GM21576 (cell line): ENCODE measurements at regions not wholly inside any gene's neighbourhood (a gene's known extent, or its start where the extent isn't known, plus 50 kb on each side); places are given as distances from the start of the nearest gene placed in this dataset.

Source experiments
- ATAC-seq: cut with Tn5 transposase; IDR thresholded peaks from one replicate; pipeline ENCODE4 v1.9.1; 2021; ENCODE audit warnings: mild to moderate bottlenecking, moderate library complexity; ENCODE audit not compliant: unreplicated experiment

DNA sequence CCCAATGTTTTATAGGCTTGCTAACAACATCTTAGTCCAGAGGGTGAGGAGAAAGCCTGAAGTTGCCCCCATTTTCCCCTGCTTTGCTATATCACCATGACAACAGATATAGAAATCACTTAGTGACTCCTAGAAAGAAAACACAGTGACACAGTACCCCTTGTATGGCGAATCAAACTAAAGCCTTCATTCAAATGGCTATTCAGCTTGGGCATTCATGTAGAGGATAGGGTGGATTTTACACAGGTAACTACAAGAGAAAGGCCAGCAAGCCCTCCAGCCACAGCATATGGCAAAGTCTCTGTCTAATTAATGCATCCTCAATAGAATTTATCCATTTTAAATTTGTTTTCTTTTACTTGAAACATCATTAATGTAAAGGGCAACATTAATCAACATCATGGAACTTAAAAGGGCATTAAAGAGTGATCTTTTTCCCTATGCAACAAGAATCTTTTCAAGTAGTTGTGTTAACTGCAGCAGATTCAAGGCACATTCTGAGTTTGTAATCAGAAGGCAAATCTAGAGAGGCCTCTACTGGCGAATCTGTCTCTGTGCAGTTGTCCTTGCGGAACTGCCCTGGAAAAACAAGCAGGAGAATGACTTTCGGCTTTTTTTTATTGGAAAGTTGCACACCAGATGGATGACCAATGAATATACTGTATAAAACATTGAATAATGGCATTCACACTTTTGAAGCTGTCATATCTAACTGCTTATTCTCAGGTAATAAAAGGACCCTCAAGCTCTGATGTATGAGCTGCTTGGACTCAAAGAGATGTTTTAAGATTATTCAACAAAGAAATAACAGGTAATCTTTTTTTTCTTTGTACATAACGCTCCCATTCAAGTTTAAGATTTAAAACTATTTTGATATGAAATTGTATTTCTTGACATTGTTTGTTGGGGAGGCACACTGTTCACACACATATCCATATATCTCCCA is 621.7 kb upstream of the AGTR1 start:
- ATAC-seq, result no peak

DNA sequence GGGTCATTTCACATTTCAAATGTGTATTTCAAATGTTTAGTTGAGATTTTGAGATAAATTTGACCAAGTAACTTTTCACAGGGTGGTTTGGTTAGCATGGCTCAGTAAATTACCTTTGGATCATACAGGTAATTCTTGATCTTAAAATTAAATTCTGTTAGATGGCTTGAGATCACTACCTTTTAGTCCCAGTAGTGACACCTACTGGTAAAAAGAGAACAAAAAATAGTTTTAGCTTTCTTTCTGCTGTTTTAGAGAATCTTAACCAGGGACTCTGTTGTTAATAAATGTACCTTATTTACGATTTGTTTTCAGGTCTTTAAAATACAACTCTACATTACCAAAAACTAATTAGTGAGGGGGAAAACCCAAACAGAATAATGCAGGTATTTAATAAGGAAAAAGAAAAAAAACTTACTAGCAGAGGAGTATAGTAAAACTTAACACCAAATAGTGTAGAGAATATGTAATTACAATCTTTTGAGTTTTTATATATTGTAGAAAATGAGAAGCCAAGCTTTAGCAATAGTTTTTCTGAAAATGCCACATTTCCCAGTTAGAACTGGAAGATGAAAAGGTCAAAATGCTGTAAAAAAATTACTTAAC is 620.3 kb upstream of the AGTR1 start:
- no peak for ATAC-seq

DNA sequence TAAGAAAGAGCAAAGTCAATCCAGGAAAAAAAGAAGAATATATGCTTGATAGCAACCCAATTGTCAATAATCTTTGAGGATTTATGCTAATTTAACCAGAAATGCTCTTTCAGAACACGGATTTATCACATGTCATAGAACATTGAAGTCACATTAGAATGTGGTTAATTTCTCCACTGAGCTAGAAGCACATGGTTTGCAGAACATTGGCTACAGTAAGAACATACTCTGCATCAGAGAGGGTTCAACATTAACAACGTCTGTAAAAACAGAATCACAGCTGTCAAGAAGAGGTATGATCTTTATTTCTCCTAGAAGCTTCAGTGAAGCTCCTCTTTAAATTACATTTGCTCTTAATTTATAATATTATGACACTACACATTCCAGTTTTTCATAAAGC is 619.7 kb upstream of the AGTR1 start:
- ATAC-seq, result no peak

DNA sequence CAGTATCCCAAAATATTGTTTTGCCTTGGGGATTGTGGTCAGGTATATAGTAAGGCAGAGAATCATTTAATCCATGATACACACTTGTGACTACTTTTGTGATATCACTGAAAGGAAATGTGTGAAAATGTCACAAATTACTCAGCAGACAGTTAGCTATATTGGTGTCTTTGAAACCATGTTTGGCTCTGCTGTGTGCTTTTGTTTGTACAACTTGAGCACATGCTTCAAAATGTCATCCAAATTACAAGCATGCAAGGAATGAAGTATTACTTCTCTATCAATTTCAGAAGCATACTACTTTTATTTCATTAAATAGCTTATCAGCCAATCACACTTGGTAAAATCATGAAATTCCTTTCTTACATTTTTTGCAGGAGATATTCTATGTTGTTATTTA is 619.0 kb upstream of the AGTR1 start:
- ATAC-seq, result no peak

DNA sequence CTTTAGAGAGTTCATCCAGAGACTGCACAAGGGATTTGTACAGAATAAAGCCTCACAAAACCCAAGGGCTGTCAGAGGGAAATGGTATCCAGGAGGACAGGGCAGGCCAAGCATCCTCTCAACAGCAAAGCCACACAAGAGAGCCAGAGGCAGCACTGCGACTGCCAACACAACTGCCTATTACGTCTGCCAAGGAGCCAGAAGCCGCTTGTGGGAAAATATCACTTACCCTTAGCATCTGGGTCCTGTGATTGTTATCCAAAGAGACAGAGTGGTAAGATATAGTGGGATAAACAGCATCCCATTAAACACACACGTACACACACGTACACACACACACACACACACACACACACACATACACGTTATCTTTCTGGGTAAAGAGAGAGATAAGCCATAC is 618.3 kb upstream of the AGTR1 start:
- ATAC-seq, result no peak

DNA sequence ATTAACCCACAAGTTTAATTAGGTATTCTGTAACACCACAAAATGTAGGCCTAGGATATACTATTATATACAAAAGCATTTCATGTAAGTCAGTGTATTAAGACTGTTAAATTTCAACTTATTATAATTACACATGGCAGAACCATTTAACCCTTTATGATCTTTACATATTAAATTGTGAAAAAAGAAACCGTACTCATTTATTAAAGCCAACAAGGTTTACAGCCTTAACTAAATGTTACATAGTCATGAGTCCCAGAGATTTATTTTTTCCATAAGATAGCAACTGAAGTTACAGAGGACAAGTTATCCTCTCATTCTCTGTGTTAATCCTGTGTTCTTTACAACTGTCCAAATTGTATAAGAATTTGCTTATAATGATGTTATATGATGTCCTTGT is 615.8 kb upstream of the AGTR1 start:
- ATAC-seq, result no peak

DNA sequence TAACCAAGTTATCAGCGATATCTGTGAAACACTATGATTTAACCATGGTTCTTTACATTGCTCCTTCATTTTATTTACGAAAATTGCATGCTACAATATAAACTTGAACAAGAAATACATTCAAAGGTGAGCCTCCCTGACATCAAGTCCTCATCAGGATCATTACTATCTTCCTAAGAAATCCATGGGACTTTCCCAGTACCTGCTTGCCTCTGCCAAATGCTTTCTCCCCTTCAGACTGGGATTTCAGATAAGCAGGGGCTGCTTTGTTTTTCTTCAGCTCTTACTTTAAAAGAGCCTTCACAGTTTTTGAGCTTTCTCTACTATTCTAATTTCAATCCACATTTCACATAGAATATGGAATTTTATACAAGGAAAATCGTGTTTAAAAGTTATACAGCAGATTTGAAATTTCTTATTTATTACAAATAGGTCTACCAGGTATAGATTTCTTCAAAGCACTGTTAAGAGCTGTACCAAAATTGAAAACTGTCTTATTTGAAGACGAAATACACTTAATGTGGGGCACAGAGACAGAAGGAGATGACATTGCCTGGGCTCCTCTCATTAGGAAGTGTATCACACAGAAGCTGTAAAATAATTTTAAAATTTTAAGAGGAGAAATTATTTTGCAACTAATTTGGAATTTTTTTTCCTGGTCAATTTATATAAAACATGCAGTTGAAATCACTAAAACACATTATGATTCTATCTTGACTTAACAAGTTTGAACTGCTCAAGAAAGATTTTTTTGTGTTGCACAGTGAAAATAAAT is 615.0 kb upstream of the AGTR1 start:
- no peak for ATAC-seq

DNA sequence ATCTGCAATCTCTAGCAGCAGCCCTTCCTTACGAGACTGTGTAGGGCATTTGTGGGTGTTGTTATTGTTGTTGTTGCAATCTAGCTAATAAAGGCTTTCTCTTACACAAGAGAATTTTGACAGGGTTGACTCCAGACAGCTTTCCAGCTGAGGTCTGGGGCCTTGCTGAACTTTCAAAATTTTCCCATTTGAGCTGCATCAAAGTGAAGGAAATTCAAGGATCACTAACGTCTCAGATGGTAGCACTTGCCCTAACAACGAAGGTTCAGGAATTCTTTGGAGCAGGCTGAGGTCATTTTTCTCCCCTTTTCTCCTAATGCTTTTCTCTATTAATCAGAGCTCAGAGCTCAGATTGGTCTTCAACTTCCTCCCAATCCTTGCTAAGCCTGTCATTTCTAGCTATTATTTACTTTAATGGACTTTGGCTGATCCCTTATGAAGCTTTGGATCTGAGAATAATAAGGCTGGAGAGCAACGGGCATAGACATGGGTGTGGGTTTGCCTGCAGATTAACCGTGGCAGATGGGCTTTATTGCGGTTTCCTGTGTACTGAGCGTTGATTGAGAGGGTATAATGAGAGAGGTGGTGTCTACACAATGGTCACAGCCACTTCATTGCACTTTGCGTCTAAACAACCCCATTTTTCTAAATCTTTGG is 614.0 kb upstream of the AGTR1 start:
- ATAC-seq, result no peak

DNA sequence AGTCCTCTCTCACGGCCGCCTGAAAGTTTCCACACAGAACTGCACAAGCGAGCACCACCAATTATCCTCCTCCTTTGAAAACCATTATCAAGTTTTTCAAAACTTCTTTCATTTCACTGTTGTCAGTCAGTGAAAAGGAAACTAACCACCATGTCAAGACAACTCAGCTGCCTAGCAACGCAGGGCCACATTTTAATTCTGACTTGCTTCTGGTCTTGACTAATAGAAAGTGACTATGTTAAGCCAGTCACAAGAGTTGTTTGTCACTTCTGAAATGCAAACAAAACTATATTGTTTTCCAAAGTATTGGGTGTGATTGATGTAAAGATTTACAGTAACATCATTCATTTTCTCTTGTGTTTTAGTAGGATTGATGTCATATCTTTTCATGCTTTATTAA is 612.8 kb upstream of the AGTR1 start:
- ATAC-seq, result peak; percentile 87

DNA sequence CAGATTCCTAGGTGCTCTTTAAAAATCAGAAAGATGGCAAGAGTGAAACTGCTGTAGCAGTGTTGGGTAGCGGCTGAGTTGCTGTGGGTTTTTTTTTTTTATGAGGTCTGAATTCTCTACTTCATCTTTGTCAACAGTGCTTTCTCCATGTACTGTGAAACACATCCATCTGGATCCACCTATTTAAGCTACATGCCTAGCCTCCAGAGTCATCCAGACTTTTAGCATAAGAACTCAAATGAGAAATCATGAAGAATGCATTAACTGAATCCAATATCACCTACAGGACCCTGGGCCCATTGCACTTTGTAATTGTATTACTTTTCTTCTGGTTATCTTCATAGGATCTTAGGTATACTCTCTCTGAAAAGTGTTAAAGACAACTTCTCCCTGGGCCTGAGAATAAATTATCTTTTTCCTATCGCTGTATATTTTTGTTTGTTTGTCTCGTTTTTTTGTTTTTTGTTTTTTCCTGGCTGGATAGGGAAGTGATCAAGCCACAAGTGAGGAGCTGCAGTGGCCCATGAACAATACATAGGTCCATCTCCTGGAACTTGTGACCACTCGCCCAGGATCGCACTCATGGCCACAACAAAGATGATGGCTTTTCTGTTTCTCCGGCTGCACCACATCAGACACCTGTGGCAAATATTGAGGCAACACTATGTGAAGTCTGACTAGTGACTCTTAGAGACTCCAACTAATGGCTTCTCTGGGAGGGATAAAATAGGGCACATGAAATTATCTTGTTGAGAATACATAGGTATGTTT is 609.9 kb upstream of the AGTR1 start:
- no peak for ATAC-seq

DNA sequence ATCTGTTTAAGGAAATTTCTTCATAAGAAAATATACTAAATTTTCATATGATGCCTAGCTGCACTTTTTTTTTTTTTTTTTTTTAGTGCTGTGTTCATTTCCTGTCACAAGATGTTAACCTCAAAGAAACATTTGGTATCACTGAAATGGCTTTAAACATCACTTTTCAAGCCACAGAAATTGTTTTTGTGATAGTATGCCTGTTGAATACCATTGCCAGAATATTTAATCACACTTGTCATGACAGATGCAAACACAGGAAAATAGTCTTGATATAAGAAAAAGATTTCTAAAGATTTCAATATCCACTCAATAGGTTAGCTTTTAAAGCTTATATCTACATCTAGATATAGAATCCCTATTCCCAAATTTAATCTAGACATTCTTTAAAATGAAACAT is 608.5 kb upstream of the AGTR1 start:
- ATAC-seq, result no peak

DNA sequence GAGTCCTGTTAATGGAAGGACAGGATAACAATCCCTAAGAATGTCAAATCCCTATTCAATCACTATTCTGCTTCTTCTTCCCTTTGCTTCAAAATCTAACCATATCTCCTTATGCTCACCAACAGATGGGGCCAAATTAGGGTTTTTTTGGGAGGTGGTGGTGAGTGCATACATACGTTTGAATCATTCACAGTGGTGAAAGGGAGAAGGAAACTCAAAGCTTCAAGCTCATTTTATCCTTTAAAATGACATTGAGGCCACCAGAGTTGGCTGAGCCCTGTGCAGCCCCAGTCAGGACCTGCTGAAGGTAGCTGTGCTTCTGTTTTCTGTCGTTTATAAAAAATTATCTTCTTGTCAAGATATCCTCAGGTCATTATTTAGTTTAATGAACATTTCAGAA is 607.5 kb upstream of the AGTR1 start:
- ATAC-seq, result no peak

DNA sequence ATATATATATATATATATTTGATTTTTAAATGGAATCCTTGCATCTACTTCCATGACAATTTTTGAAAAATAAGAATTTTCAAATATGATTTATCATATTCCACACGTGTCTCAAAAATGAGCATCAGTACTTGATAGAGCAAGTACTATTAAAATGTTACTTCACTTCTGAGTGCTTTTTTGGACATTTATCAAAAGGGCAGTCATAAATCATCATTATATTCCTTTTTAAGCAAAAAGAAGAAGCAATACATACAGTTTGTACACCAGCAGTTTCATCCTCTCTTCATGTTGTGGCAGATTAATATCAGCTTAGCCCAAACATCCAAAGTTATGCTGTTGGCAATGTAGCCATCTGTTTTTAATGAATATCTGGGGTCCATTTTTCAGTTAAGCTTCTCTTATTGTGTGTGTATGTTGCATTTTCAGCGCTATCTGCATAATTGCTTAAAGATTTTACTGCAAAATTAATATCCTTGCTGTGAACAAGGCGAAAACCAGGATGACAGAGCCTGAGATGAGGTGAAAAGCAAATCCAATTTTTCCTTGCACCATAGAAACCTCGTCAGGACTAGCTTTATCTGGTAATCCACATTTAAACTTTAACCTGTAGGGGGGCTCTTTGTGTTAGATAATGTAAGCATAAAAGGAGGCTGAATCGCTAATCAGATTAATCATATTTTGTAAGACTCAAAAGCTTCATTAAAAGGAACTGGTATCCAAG is 604.9 kb upstream of the AGTR1 start:
- ATAC-seq, result no peak

DNA sequence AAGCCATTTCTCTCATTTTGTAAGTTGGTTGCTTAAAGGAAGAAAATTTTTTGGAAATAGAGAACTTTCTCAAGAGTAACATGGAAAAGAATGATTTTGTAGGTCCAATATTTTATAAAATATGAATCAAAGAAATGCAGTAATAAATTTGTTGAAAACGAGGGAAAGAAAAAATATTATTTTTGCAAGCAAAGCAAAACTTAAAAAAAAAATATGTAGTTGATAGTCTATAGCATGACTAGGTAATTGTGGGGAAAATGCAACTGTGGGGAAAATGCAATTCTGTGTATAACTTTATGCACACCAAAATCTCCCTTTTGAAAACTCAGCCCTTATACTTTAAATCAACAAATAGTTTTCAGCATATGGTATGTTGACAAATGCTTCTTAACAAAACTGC is 604.0 kb upstream of the AGTR1 start:
- ATAC-seq, result no peak

DNA sequence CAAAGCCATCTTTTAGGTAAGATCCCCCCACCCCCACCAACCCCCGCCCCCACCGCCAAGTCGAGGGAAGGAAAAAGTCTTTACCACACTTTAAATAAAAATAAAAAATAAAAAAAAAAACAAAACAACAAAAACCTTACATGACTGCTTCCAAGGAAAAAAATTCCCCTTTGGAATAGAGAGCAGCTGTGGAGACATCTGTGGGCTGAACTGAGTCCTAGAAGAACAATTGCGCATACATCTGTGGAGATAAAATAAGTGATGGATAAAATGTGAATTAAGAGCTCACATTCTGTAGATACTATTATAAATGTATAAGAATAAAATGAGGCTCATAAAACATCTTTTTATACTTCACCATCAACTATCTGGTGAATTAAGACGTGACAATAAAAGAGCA is 601.7 kb upstream of the AGTR1 start:
- no peak for ATAC-seq

DNA sequence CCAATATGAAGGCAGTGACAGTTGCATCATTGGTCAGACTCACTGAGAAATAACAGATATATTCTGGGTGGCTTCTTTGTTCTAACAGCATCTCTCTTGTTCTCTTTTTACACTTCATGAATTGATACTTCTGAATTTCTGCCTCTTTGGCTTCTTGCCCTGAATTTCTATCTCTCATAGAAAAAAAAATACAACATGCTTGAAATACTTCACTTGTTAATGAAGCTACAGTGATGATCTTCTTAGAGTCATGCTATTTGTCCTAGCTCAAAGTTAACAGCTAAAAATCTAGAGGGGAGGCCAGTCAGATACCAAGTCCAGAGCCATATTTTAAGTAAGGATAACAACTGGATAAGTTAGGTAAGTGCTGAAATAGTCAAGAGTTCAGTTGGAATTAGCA is 597.2 kb upstream of the AGTR1 start:
- no peak for ATAC-seq

DNA sequence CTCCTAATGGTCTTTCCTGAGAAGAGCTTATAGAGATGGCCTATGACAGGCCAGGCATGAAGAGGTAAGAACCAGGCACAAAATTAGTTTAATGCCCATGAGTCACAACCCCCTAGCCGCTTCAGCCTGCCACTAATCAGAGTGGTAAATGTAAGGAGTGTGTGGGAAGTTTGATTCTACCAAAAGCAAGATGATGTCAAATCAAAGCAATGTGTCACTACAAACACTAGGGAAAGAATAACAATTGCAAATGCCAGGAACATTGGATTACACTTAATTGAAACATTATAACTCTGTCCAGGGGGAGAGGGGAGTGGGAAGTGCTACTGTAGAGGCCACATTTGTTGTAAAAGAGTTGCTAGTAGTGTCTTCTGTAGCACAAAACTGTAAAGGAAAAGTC is 596.6 kb upstream of the AGTR1 start:
- ATAC-seq, result no peak

DNA sequence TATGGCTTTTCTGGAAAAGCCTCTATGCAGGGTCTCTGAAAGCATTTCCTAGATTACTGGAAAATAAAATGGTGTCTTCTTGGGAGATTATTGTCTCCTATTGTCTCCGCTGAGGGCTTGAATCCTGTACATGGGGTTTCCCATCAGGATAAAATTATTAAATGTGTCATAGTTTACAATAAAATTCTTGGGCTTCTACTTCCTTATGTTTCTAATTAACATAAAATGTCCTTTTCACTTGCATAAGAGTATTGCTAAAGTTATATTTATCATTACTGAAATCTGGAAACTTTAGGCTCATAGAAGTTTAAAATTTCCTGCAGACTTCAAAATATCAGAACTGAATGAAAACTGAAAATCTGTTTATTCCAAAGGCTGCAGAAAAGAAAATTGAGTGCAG is 595.5 kb upstream of the AGTR1 start:
- no peak for ATAC-seq

DNA sequence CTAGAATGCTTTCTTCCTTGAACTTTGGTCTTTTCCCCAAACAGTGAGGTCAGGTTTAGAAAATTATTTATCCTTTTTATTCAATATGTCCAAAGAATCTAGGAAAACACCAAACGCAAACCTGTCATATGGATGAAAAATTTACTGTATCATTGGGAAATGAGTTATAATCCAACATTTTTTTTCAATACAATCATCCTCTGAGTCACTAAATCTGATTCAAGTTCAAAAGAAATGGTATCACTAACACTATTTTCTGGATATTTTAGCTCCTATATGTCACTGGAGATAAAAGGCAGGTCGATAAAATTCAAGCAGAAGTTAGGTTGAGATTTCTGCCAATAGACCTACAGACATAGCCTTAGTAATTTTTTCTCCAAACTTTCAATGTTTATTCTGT is 591.6 kb upstream of the AGTR1 start:
- no peak for ATAC-seq

DNA sequence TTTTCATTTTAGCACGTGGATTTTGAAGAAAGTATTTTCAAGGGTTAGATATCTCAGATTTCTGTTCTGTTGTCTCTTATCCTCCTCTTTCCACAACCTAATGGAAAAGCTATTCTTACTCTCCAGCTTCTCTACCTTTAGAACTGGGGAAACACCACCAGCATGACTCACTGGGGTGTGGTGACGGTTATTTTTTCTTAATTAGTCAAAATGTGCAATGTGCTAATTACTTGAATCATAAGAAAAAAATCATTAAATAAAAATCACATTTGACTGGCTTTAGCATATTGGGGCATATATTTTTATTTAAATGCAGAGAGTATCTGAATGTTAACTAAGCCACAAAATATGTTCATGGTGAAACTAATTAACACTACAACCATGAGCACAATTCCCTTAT is 570.7 kb upstream of the AGTR1 start:
- no peak for ATAC-seq
